Activated T-cell treated with anti-CD3 and anti-CD28 coated beads, Interleukin-2, amount 50 U/mL, for 4 hours (primary cell): ENCODE measurements at regions not wholly inside any gene's neighbourhood (a gene's known extent, or its start where the extent isn't known, plus 50 kb on each side); places are given as distances from the start of the nearest gene placed in this dataset.

Experiments used
- ATAC-seq, 2 donors: fragments of 200-7000 bp; cut with Tn5 transposase; one replicate each; pipeline ENCODE4 v1.10.0; 2021
- DNase-seq: peaks from one replicate; pipeline ENCODE4 v3.0.0-alpha.2; 2020
- H3K27me3 Mint-ChIP-seq: one replicate; pipeline ENCODE4 v1.8.0; 2021; ENCODE audit warnings: low read depth, mixed read lengths
- H3K36me3 Mint-ChIP-seq: one replicate; pipeline ENCODE4 v1.8.0; 2022; ENCODE audit warnings: mixed read lengths; ENCODE audit not compliant: insufficient read depth
- H3K4me1 Mint-ChIP-seq: one replicate; pipeline ENCODE4 v1.8.0; 2021; ENCODE audit warnings: low read depth, mixed read lengths
- H3K4me3 Mint-ChIP-seq: one replicate; pipeline ENCODE4 v1.8.0; 2021; ENCODE audit warnings: mild to moderate bottlenecking, moderate library complexity, mixed read lengths
- H3K9me3 Mint-ChIP-seq: one replicate; pipeline ENCODE4 v1.8.0; 2021; ENCODE audit warnings: mixed read lengths

DNA sequence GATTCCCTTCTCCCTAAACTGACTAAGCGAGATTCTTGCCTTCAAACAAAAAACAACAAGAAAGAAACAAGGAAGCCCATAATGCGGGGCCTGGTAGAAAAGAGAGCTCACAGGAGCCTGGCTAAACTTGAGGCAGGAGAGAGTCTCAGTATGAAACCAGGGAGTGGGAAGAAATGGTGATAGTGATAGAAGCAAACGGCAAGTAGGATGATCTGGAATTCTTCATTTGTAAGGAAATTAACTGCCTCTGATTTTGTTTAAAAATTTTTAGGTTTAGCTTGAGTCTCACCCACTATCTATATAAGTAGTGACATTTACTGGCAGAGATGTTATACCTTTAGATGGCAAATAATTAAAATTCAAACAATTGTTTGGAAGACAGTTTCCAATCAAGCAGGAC, 1356.5 kb upstream of the LRRTM1 start:
- H3K27me3 Mint-ChIP-seq = no peaks in the 10 kb centered on the region
- no peak for ATAC-seq
- no peak for DNase-seq
- no peaks in the 10 kb centered on the region for H3K36me3 Mint-ChIP-seq
- no peaks in the 10 kb centered on the region for H3K4me1 Mint-ChIP-seq
- peaks cover 16% of the 10 kb centered on the region for H3K9me3 Mint-ChIP-seq
- H3K4me3 Mint-ChIP-seq = no peak overlapping the region

- DNase-seq = no peak
- no peak for ATAC-seq
- H3K36me3 Mint-ChIP-seq = no peaks in the 10 kb centered on the region
- H3K9me3 Mint-ChIP-seq = peaks cover 16% of the 10 kb centered on the region
- no peaks in the 10 kb centered on the region for H3K27me3 Mint-ChIP-seq
- H3K4me3 Mint-ChIP-seq = no peak overlapping the region
- no peaks in the 10 kb centered on the region for H3K4me1 Mint-ChIP-seq
Measured at GRCh38 chr2:81658227-81658626, 1353.7 kb upstream of the LRRTM1 start.

DNA sequence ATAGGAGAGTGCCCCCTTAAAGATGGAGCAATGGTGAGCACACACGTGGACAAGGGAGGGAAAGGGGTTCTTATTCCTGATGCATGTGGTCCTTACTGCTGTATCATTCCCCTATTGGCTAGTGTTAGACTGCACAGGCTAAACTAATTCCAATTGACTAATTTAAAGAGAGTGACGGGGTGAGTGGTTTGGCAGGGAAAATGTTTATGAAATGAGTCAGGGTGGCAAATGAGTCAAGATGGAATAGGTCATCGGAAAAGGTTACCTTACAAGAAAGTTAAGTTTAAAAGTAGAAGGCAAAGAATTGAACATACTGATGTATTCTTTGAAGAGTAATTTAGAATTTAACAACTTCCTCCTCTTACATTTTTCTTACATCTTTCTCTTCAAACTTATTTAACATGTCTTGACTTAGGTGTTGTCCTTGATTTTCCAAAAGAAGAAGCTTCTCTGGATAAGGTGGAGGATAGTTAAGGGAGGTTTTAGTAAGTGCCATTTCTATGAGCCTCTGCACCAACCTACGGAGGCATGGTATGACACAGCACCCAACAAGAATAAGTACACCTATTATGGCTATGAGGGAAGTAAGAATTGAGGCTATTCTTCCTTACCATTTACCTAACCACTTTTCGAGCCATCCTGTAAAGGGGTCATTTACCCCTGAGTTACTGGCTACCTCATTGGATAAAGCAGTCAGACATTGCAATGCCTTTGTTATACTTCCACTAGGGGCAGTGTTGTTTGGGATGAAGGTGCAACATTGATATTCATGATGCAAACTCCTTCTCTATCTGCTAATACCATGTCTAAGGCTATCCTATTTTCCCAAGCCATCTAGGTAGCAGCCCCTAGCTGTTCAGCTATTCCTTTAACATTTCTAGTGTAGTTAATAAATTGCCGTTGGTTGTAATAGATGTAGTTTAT, 1345.8 kb upstream of the LRRTM1 start:
- DNase-seq (no peak), ATAC-seq (no peak)
- Mint-ChIP-seq H3K27me3 (no peaks in the 10 kb centered on the region), H3K36me3 (no peaks in the 10 kb centered on the region), H3K4me3 (no peak overlapping the region), H3K4me1 (no peaks in the 10 kb centered on the region), H3K9me3 (peaks cover 27% of the 10 kb centered on the region)

GRCh38 chr2:81648806-81649205, 1344.3 kb upstream of the LRRTM1 start:
- Mint-ChIP-seq H3K36me3 (no peaks in the 10 kb centered on the region), H3K27me3 (no peaks in the 10 kb centered on the region), H3K4me1 (no peaks in the 10 kb centered on the region), H3K4me3 (no peak overlapping the region), H3K9me3 (peaks cover 30% of the 10 kb centered on the region)
- no peak for ATAC-seq
- DNase-seq = no peak

DNA sequence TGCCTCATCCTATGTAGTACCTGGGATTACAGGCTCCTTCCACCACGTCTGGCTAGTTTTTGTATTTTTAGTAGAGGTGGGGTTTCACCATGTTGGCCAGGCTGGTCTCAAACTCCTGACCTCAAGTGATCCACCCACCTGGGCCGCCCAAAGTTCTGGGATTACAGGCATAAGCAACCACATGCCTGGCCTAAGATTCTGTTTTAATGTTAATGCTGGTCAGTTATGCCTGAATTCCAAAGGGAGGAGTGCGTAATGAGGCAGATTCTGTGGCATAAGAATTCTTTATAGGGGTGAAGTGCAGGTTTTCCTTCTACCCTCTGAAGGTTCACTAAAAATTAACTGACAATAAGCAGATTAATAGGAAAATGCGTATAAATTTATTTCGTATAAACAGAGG, 1343.8 kb upstream of the LRRTM1 start:
- H3K9me3 Mint-ChIP-seq = peaks cover 30% of the 10 kb centered on the region
- H3K27me3 Mint-ChIP-seq = no peaks in the 10 kb centered on the region
- H3K36me3 Mint-ChIP-seq = no peaks in the 10 kb centered on the region
- H3K4me1 Mint-ChIP-seq = no peaks in the 10 kb centered on the region
- H3K4me3 Mint-ChIP-seq = no peak overlapping the region
- no peak for DNase-seq
- no peak for ATAC-seq

- Mint-ChIP-seq H3K9me3 (peaks cover 30% of the 10 kb centered on the region), H3K4me1 (no peaks in the 10 kb centered on the region), H3K4me3 (no peak overlapping the region), H3K36me3 (no peaks in the 10 kb centered on the region), H3K27me3 (no peaks in the 10 kb centered on the region)
- DNase-seq (no peak), ATAC-seq (no peak)
Measured at GRCh38 chr2:81647715-81648230, 1343.2 kb upstream of the LRRTM1 start.

GRCh38 chr2:81645745-81646301, 1341.3 kb upstream of the LRRTM1 start:
- Mint-ChIP-seq H3K4me3 (no peak overlapping the region), H3K36me3 (no peaks in the 10 kb centered on the region), H3K4me1 (no peaks in the 10 kb centered on the region), H3K9me3 (peaks cover 30% of the 10 kb centered on the region), H3K27me3 (no peaks in the 10 kb centered on the region)
- DNase-seq (no peak), ATAC-seq (no peak)

DNA sequence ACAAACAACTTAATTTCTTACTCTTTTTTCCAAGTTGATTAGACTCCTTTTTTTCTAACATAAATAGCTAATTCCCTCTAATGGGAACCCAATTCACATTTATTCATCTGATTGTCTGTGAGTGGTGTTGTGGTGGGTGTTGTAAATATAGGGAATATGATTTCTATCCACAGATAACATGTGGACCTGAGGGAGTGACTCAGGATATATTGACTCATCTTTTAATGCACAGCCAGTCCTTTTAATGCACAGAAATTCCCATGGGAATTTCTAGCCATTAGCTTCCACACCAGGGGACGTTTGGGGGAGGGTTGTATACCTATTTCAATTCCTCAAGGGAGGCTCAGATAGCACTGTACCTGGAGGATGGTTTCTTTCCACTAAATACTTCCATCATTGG, 1339.6 kb upstream of the LRRTM1 start:
- Mint-ChIP-seq H3K36me3 (no peaks in the 10 kb centered on the region), H3K27me3 (no peaks in the 10 kb centered on the region), H3K4me3 (no peak overlapping the region), H3K4me1 (no peaks in the 10 kb centered on the region), H3K9me3 (peaks cover 31% of the 10 kb centered on the region)
- ATAC-seq (no peak), DNase-seq (no peak)

DNA sequence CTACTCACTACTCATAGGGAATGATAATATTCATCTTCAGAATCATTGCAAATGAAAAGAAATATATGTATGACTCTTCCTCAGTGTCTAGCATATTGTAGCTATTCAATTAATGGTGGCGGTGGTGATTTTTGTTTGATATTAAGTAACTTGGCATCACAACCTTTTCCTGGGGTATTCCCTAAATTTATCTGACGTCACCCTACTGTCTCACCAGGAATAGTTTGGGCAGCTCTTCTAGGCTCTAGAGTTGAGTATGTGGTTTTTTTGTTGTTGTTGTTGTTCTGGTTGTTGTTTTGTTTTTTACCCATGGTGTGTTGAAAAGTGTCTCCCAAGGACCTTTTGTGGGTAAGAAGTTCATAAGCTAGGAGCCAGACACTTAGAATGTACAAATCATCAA, 1320.3 kb upstream of the LRRTM1 start:
- ATAC-seq (no peak), DNase-seq (no peak)
- Mint-ChIP-seq H3K36me3 (no peaks in the 10 kb centered on the region), H3K27me3 (no peaks in the 10 kb centered on the region), H3K9me3 (peaks cover 31% of the 10 kb centered on the region), H3K4me1 (no peaks in the 10 kb centered on the region), H3K4me3 (no peak overlapping the region)

DNA sequence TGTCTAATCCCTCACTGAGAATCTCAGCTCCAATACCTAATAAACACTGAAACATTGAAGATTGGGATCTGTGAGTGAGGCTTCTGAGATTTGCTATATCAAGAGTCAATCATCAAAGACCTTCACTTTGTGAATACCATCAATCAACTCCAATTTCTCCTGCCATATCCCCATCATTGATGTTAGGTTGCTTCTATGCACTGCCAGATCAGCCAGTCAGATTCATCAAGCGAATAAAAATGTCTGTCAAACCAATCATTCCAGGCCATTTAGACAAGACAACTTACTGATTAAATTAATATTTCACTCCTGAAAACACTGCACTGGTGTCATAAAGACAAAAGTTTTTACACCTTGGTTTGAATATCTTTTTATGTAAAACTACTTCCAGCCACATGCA, 1295.5 kb upstream of the LRRTM1 start:
- Mint-ChIP-seq H3K36me3 (no peaks in the 10 kb centered on the region), H3K9me3 (peaks cover 3% of the 10 kb centered on the region), H3K4me3 (no peak overlapping the region), H3K4me1 (no peaks in the 10 kb centered on the region), H3K27me3 (no peaks in the 10 kb centered on the region)
- ATAC-seq = no peak
- no peak for DNase-seq

GRCh38 chr2:81598453-81598852, 1293.9 kb upstream of the LRRTM1 start:
- ATAC-seq (no peak), DNase-seq (no peak)
- Mint-ChIP-seq H3K27me3 (no peaks in the 10 kb centered on the region), H3K4me3 (no peak overlapping the region), H3K4me1 (no peaks in the 10 kb centered on the region), H3K36me3 (no peaks in the 10 kb centered on the region), H3K9me3 (peaks cover 5% of the 10 kb centered on the region)

DNA sequence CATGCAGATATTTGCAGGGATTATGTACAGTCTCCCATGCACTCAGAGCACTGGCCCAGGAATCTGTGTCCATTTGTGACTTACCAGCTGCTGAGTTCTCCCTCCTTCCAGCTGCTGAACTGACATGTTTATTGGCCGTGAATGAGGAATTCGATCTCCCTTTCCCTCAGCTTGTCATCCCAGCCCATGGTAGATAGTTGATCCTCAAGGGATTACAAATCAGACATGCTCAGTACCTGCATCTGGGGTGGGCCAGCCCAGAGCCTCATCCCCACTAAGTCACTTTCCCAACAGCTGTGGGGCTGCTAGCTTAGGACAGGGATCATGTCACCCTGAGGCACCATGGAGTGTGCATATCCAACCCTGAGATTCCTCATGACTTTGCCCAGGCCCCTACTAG, 1284.9 kb upstream of the LRRTM1 start:
- H3K4me3 Mint-ChIP-seq = no peak overlapping the region
- DNase-seq = no peak
- ATAC-seq = no peak
- no peaks in the 10 kb centered on the region for H3K36me3 Mint-ChIP-seq
- no peaks in the 10 kb centered on the region for H3K4me1 Mint-ChIP-seq
- H3K27me3 Mint-ChIP-seq = no peaks in the 10 kb centered on the region
- H3K9me3 Mint-ChIP-seq = peaks cover 11% of the 10 kb centered on the region

DNA sequence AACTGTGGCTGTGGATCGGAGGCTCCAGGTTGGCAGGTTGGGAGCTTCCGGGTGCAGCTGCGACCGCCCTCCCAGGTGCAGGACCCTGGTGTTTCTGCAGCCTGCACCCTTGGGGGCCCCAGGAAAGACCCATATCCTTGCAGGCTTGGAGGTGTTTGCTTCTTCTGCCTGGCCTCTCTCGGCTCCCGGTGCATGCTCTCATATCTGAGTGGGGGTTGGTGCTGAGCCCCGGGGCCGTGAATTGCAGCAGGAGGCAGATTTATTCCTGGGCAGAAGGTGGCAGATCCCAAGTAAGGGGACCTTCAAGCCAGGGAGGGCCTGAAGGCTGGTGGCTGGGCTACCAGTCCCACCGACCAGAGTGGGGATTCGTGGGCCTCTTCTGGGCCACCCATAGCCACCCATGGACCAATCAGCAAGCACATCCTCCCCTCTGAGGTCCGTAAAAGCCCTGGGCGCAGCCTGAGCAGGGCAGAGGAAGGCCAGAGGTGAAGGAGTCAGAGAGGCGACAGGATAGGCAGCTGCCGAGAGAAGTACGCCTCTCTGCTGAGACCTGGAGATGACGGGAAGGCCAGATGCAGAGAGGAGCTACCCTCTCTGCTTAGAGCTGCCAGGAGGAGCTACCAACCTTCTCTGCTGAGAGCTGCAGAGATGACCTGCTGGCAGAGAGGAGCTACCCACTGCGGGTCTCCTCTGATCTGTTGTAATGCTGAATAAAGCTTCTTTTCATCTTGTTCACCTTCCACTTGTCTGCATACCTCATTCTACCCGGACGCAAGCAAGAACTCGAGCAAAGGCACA, 1279.0 kb upstream of the LRRTM1 start:
- peaks cover 13% of the 10 kb centered on the region for H3K9me3 Mint-ChIP-seq
- H3K27me3 Mint-ChIP-seq = no peaks in the 10 kb centered on the region
- ATAC-seq (no peak), DNase-seq (no peak)
- no peaks in the 10 kb centered on the region for H3K4me1 Mint-ChIP-seq
- H3K4me3 Mint-ChIP-seq = no peak overlapping the region
- H3K36me3 Mint-ChIP-seq = no peaks in the 10 kb centered on the region

- Mint-ChIP-seq H3K36me3 (no peaks in the 10 kb centered on the region), H3K4me1 (no peaks in the 10 kb centered on the region), H3K4me3 (no peak overlapping the region), H3K27me3 (no peaks in the 10 kb centered on the region), H3K9me3 (peaks cover 22% of the 10 kb centered on the region)
- DNase-seq (no peak), ATAC-seq (no peak)
Measured at GRCh38 chr2:81576713-81577112, 1272.2 kb upstream of the LRRTM1 start.
